HG02870 (cell line): ENCODE measurements at regions not wholly inside any gene's neighbourhood (a gene's known extent, or its start where the extent isn't known, plus 50 kb on each side); places are given as distances from the start of the nearest gene placed in this dataset.
"Not testable (repeated sequence)": the region's sequence is repeated elsewhere in the genome, so short reads cannot be mapped to it uniquely, and the experiment has no call there.

Source experiments
- ATAC-seq: cut with Tn5 transposase; IDR thresholded peaks from one replicate; pipeline ENCODE4 v1.9.1; 2021; ENCODE audit warnings: mild to moderate bottlenecking, moderate library complexity; ENCODE audit not compliant: unreplicated experiment

GRCh38 chr17:14581186-14581830, 280.4 kb downstream of the HS3ST3B1 start:
- ATAC-seq, result no peak

DNA sequence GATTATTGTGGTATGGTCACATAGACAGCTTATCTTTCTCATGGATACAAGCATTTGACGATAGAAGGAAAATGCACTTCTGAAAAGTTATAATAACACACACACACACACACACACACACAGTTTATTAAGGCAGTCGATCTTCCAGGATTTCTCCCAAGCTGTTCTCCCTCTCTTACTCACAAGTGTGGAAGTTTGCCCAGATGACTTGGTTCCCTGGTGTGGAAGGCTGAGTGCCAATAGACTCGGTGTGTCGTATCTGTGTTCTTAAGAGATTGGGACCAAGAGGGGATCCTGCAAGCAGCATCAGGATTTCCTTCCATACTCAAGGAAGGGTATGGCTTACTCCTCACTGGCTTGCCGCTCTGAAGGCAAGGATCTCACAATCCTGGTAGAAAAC, 279.6 kb downstream of the HS3ST3B1 start:
- ATAC-seq, result no peak

- no peak for ATAC-seq
Measured at GRCh38 chr17:14579716-14580115, 278.8 kb downstream of the HS3ST3B1 start.

- no peak for ATAC-seq
Measured at GRCh38 chr17:14575471-14575953, 274.6 kb downstream of the HS3ST3B1 start.

DNA sequence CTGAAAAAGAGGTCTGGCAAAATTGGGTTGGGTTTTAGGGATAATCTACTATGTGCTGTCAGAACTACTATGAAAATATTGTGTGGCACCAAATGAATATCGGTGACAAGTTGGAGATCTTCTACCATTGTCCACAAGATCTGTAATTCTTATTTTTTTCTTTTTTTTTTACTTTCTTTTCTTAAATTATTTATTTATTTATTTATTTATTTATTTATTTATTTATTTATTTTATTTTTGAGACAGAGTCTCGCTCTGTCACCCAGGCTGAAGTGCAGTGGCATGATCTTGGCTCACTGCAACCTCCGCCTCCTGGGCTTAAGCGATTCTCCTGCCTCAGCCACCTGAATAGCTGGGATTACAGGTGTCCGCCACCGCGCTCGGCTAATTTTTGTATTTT, 259.4 kb downstream of the HS3ST3B1 start:
- not testable (repeated sequence) for ATAC-seq

DNA sequence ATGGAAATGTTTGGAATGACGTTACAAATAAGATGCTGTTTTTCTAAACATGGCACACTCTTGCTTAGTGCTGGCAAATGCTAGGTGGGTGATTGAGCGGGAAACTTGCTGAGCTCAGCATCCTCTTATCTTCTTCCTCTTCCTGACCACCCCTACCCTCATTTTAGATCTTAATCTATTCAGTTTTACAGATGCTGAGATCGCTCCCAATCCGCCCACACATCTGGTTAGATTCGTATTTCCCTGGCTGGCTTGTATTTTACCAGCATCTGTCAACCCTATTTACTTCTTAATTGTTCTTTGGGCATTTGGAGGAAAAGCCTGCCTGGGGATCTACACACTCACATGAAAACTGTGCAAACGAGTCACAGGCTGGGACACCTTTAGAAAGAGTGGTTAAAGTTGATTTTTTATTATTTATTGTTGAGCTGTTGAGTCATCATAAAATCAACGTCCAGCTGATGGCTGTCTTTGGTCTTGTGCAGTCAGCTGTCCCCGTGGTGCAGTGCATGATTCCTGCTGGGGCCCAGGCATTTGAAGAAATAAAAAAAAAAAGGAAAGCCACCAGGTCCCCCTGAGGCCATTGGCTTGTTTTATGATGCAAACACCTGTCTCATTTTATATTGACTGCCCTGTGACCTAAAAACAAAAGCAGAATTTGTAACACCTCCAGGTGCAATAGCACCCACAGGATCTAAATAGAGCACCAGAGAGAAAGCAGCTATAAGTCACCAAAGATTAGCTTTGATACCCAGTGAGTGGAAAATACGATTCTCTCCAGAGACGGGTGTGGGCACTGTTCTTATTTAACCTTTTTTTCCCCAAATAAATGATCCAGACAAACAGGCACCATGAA, 258.6 kb downstream of the HS3ST3B1 start:
- no peak for ATAC-seq

DNA sequence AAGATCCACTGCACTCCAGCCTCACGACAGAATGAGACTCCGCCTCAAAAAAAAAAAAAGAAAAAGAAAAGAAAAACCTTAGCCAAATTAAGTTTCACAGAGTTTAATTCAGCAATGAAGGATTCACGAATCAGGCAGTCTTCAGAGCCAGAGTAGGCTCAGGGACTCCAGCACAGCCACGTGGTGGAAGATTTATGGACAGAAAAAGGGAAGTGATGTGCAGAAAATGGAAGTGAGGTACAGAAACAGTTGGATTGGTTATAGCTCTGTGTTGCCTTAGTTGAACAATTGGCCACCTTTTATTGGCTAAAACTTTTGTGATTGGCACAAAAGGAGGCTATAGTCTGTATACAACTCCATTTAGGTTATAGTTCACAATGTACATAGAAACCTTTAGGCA, 256.6 kb downstream of the HS3ST3B1 start:
- ATAC-seq, result no peak

DNA sequence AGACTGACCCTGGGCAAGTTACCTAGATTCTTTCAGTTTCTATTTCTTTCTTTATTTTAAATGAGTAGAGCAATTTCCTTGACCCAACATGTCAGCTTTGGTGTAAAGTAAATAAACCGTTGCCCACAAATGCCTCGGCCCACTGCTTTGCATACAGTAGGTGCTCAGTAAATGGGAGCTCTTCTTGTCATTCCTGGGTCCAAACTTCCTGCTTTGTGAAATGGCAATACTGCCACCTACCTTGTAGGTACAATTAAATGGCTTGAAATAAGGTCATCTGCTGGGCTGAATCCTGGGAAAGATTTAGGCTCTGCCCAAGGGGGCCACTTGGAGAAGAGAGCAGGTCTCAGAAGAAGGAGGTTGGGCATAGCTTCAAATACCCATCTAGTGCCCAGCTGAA, 253.0 kb downstream of the HS3ST3B1 start:
- ATAC-seq, result no peak

DNA sequence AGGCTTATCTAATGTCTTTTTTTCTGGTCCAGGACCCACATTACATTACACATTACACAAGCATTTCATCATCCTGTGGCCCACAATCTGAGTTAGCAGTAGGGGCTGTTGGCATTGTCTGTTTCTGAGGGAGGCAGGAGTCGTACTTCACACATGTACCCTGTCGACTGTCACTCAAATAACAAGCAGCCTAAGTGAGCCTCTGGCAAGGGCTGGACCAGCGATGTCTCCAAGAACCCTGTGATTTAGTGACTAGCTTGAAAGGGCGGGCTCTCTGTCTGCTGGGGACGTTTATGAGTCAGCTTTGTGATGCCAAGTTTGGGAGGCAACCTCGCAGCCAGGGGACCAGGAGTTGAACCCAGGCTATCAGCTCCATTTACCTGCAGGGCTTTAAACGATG, 251.4 kb downstream of the HS3ST3B1 start:
- ATAC-seq, result no peak

DNA sequence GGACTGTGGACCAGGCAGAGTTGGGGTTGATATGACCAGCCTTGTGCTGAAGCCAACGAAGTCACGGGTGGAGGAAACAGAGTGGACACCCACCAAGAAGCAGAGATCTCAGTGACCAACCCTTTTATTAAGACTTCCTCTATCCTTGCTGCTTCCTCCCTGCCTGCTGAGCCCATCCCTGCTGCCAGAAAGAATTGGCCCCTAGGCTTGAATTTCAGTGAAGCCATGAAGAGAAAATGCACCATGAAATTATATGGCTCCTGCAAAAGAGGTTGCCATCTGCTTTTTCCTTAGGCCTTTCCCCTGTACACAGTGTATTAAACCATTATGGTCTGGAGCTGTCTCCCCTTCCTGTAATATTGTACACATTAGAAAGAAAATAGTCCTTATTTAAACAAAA, 246.7 kb downstream of the HS3ST3B1 start:
- ATAC-seq, result no peak

GRCh38 chr17:14547016-14547415, 246.1 kb downstream of the HS3ST3B1 start:
- ATAC-seq, result no peak

DNA sequence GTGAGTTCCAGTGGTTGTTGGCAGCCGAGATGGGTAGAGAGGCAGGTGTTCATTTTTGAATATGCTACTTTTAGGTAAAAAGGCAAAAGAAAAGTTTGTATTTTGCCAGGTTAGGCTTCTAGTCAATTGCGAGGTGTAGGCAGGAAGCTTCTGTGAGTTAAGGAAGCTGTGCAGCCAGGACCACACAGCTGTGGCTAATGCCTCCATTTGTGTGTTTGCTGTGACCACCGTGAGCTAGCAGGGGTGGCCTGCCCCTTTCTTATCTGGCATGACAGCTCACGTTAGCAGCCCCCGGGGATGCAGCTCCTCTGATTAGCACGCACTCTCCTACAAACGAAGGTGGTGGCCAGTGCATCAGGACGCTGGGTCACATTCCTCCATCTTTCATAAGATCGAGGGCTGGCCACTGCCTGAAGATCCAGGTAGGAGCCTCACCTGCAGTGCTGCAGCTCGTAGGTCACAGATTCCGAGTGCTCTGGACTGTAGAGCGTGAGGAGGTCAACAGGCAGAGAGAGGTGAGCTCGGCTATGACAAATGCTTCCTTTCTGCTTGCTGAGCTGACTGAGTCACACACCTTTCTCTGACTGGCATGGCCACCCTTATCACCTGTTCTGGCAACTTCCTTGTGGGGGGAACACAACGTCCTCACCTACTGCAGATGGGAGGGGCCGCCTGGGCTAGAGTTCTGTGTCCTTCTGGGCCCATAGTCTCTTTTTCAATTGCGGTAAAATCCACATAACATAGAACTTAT, 244.4 kb downstream of the HS3ST3B1 start:
- ATAC-seq, result no peak

GRCh38 chr17:14541714-14542113, 240.8 kb downstream of the HS3ST3B1 start:
- ATAC-seq, result no peak

DNA sequence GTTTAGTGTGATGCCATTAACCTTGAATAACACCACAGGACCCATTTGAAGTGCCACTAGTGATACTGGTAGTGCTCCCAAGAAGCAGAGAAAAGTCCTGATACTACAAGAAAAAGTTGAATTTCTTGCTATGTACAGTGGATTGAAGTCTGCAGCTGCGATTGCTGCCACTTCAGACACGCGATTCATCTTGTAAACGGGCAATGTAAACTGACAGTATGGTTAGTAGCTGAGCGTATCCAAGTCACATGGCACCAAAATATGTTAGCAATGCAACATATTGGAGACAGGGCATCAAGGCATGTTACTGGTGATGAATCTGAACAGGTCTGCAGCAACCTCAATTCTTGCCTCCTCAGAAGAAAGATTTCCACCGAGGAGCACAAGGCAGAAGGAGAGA, 238.9 kb downstream of the HS3ST3B1 start:
- ATAC-seq, result no peak

DNA sequence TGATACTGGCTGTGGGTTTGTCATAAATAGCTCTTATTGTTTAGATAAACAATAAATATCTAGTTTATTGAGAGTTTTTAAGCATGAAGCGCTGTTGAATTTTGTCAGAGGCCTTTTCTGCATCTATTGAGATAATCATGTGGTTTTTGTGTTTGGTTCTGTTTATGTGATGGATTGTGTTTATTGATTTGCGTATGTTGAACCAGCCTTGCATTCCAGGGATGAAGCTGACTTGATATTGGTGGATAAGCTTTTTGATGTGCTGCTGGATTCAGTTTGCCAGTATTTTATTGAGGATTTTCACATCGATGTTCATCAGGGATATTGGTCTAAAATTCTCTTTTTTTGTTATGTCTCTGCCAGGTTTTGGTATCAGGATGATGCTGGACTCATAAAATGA, 231.4 kb downstream of the HS3ST3B1 start:
- ATAC-seq, result not testable (repeated sequence)

- no peak for ATAC-seq
Measured at GRCh38 chr17:14525551-14526455, 224.9 kb downstream of the HS3ST3B1 start.

DNA sequence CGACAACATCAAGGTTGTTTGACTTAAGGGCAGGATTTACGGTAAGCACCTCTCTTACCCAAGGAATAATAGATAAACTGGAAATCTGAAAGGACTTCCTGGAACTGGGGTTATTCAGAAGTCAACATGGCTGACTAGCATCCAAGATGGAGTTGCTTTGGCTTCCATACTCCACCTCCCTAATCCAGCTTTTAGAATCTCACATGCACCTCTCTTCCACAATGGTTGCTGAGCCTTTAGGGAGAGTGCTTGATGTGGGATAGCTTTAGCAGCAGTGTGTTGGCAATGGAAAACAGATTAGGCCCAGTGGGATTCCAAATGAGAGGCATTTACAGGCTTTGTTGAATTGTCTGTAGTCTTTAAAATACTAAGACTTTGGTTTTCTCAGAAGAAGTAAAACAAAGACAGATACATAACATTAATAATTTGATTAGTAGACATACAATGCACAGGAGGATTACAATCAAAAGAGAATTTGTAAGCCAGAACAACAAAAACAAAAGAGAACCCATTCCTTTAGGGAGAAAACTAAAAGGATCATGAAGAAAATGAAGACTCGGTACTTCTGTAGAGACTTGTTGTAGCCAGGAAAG, 222.0 kb downstream of the HS3ST3B1 start:
- ATAC-seq, result no peak

DNA sequence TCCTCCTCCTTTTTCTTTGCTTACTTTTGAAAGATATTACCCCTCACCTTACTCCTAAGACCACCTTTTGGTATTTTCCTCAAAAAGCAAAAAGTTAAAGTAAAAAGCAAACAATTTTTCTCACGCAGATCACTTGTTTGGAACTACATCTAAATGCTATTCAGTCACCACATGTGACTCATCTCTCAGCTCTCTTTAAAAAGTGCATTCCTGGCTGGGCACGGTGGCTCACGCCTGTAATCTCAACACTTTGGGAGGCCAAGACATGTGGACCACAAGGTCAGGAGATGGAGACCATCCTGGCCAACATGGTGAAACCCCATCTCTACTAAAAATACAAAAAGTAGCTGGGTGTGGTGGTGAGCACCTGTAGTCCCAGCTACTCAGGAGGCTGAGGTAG, 218.0 kb downstream of the HS3ST3B1 start:
- not testable (repeated sequence) for ATAC-seq

DNA sequence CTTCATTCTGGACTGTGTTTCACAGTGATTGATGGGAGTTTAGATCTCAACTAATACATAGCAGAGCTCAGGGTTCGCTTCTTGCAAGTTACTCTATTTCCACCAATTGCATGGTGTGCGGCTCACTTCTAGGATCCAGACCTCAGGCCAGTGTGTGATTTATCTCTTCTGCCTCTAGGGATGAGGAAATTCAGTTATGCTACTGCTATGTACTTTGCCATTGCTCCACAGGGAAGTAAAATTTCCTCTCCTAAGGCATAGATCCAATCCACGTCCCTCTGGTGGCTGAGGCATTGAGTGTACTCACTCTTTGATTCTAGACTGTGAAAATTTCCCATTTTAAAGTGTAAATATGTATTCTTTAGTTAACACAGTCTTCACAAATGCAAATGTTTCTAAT, 214.1 kb downstream of the HS3ST3B1 start:
- no peak for ATAC-seq

- no peak for ATAC-seq
Measured at GRCh38 chr17:14513835-14514234, 213.0 kb downstream of the HS3ST3B1 start.
